Progenitor cell of endocrine pancreas (in vitro differentiated cells): ENCODE measurements at regions not wholly inside any gene's neighbourhood (a gene's known extent, or its start where the extent isn't known, plus 50 kb on each side); places are given as distances from the start of the nearest gene placed in this dataset.

Source experiments
- DNase-seq: peaks from one replicate; pipeline ENCODE4 v3.0.0; 2021; ENCODE audit warnings: low spot score; ENCODE audit not compliant: unreplicated experiment
- H3K27ac Mint-ChIP-seq: 2 replicates; pipeline ENCODE4 v1.8.0; 2021; ENCODE audit warnings: mild to moderate bottlenecking, moderate library complexity, mixed read lengths
- H3K27me3 Mint-ChIP-seq: 2 replicates; pipeline ENCODE4 v1.8.0; 2021; ENCODE audit warnings: mixed read lengths
- H3K36me3 Mint-ChIP-seq: 2 replicates; pipeline ENCODE4 v1.8.0; 2022; ENCODE audit warnings: mixed read lengths; ENCODE audit not compliant: insufficient read depth
- H3K4me1 Mint-ChIP-seq: 2 replicates; pipeline ENCODE4 v1.8.0; 2021; ENCODE audit warnings: low read depth, mixed read lengths
- H3K4me3 Mint-ChIP-seq: 2 replicates; pipeline ENCODE4 v1.8.0; 2021; ENCODE audit warnings: low read depth, mild to moderate bottlenecking, moderate library complexity, mixed read lengths
- H3K9me3 Mint-ChIP-seq: 2 replicates; pipeline ENCODE4 v1.8.0; 2021; ENCODE audit warnings: low read depth, mixed read lengths
- TF ChIP-seq, protein P1 (sequence below): fragments of 200-600 bp; sonication (generic); IDR thresholded peaks from one replicate; pipeline ENCODE4 v1.5.0; 2021; ENCODE audit warnings: antibody characterized with exemption, mild to moderate bottlenecking; ENCODE audit not compliant: unreplicated experiment

GRCh38 chr2:164363646-164364045, 257.6 kb downstream of the GRB14 start:
- TF ChIP-seq, protein P1, sequence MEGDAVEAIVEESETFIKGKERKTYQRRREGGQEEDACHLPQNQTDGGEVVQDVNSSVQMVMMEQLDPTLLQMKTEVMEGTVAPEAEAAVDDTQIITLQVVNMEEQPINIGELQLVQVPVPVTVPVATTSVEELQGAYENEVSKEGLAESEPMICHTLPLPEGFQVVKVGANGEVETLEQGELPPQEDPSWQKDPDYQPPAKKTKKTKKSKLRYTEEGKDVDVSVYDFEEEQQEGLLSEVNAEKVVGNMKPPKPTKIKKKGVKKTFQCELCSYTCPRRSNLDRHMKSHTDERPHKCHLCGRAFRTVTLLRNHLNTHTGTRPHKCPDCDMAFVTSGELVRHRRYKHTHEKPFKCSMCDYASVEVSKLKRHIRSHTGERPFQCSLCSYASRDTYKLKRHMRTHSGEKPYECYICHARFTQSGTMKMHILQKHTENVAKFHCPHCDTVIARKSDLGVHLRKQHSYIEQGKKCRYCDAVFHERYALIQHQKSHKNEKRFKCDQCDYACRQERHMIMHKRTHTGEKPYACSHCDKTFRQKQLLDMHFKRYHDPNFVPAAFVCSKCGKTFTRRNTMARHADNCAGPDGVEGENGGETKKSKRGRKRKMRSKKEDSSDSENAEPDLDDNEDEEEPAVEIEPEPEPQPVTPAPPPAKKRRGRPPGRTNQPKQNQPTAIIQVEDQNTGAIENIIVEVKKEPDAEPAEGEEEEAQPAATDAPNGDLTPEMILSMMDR = no peak
- DNase-seq = no peak
- Mint-ChIP-seq H3K4me3 (no peak overlapping the region), H3K27me3 (peaks cover 8% of the 10 kb centered on the region), H3K9me3 (no peaks in the 10 kb centered on the region), H3K36me3 (no peaks in the 10 kb centered on the region), H3K27ac (no peak overlapping the region), H3K4me1 (no peaks in the 10 kb centered on the region)

DNA sequence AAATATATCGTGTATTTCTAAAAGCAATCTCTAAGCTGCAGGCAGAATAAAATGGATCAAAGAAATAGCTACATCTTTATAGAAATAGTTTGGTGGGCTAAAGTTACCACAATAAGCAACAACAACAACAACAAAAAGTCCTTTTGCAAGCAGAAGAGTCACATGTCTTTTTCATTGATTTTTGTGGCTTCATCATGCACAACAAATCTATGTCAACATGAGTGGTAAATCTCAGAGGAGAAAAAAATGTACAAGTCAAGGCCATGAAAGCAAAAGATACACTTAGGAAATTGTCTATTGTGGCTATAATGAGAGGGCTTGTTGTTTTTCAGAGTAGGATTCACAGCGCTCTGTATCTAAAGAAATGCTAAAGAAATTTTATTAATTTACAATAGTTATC, 269.7 kb downstream of the GRB14 start:
- no peaks in the 10 kb centered on the region for H3K36me3 Mint-ChIP-seq
- peaks cover 4% of the 10 kb centered on the region for H3K27me3 Mint-ChIP-seq
- no peak overlapping the region for H3K4me3 Mint-ChIP-seq
- TF ChIP-seq, protein P1 = no peak
- no peaks in the 10 kb centered on the region for H3K9me3 Mint-ChIP-seq
- no peaks in the 10 kb centered on the region for H3K4me1 Mint-ChIP-seq
- H3K27ac Mint-ChIP-seq = no peak overlapping the region
- DNase-seq = no peak

DNA sequence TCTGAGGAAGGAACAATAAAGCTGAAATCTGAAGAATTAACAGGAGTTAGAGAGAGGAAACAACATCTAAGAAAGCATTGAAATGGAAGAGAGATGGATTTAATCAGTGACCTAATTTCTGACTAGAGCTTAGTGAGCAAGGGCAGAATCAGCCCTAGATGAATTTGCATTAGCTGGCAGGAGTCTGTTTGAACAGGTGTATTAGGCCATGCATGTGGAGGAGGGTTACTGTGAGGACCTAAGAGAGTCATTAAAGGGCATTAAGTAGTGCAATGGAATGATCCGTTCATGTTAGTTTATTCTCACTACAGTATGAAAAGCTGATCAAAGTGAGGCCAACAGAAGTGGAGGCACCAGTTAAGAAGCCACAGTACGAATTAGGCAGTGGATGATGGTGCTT, 285.3 kb downstream of the GRB14 start:
- TF ChIP-seq, protein P1 = no peak
- no peak overlapping the region for H3K27ac Mint-ChIP-seq
- peaks cover 5% of the 10 kb centered on the region for H3K4me1 Mint-ChIP-seq
- no peak for DNase-seq
- H3K36me3 Mint-ChIP-seq = no peaks in the 10 kb centered on the region
- no peak overlapping the region for H3K4me3 Mint-ChIP-seq
- H3K9me3 Mint-ChIP-seq = peaks cover 4% of the 10 kb centered on the region
- no peaks in the 10 kb centered on the region for H3K27me3 Mint-ChIP-seq

DNA sequence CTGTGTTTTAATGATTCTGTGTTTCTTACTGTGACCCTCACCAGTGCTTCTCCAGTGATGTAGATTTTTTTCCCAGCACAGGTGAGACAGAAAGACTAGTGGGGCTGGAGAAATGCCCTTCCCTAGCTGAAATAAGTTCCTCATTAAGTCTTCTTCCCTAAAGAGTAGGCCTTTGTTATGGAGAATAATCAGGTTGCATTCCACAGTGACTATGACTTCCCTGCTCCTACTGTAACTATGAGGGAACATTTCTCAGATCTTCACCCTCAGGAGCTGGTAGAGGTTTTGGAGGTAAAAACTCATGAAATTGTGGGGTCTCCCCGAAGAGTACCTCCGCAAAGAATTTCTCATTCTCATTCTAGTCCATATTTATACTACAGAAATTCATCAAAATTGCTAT, 286.2 kb downstream of the GRB14 start:
- TF ChIP-seq, protein P1 = no peak
- Mint-ChIP-seq H3K27me3 (no peaks in the 10 kb centered on the region), H3K36me3 (no peaks in the 10 kb centered on the region), H3K4me3 (no peak overlapping the region), H3K9me3 (peaks cover 4% of the 10 kb centered on the region), H3K27ac (no peak overlapping the region), H3K4me1 (peaks cover 5% of the 10 kb centered on the region)
- DNase-seq = no peak

GRCh38 chr2:164328310-164328709, 293.0 kb downstream of the GRB14 start:
- Mint-ChIP-seq H3K27ac (no peak overlapping the region), H3K4me1 (no peaks in the 10 kb centered on the region), H3K9me3 (peaks cover 9% of the 10 kb centered on the region), H3K36me3 (no peaks in the 10 kb centered on the region), H3K27me3 (no peaks in the 10 kb centered on the region), H3K4me3 (no peak overlapping the region)
- TF ChIP-seq, protein P1 = no peak
- no peak for DNase-seq
